Brain microvascular endothelial cell (primary cell): ENCODE measurements at regions not wholly inside any gene's neighbourhood (a gene's known extent, or its start where the extent isn't known, plus 50 kb on each side); places are given as distances from the start of the nearest gene placed in this dataset.

Source experiments
- DNase-seq: peaks from one replicate; pipeline ENCODE4 v3.0.0-alpha.2; 2020
- H3K27ac ChIP-seq: fragments of 250-450 bp; sonication (Bioruptor Pico); 2 replicates; pipeline ENCODE4 v1.5.1; 2020; ENCODE audit warnings: mild to moderate bottlenecking, moderate library complexity
- H3K27me3 ChIP-seq: fragments of 250-450 bp; sonication (Bioruptor Pico); replicated peaks from 2 replicates; pipeline ENCODE4 v1.5.1; 2020; ENCODE audit warnings: mild to moderate bottlenecking
- H3K36me3 ChIP-seq: fragments of 250-450 bp; sonication (Bioruptor Pico); replicated peaks from 2 replicates; pipeline ENCODE4 v1.5.1; 2020; ENCODE audit warnings: mild to moderate bottlenecking
- H3K4me3 ChIP-seq: 2 replicates; pipeline ENCODE4 v1.5.1; 2011; ENCODE audit warnings: low read depth, mild to moderate bottlenecking, control low read depth, low read length, moderate library complexity
- in situ Hi-C: cut with HindIII; loops from 2 replicates; pipeline ENCODE4 v1.10.0; 2017; ENCODE audit warnings: low sequenced_read_pairs, low pct_ligation_motif_present
- TF ChIP-seq, protein P1 (sequence below): IDR thresholded peaks from 2 replicates; pipeline ENCODE4 v1.5.1; 2011; ENCODE audit warnings: low read depth, mild to moderate bottlenecking, moderate library complexity, low read length, control low read depth, inconsistent platforms; ENCODE audit errors: missing control alignments

DNA sequence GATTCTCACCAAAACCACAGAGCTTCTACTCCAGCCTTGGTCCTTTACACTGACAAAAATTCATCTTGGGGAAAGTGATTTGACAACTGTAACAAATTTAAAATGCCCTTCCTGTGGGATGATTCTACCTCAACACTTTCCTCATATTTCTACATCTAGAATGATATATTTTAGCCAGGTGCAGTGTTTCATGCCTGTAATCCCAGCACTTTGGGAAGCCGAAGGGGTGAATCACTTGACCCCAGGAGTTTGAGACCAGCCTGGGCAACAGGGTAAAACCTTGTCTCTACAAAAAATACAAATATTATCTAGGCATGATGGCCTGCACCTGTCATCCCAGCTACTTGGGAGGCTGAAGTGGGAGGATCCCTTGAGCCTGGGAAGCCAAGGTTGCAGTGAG lies 408.6 kb downstream of the CDH7 start:
- Histone ChIP-seq H3K27me3 (no peaks in the 10 kb centered on the region), H3K36me3 (no peaks in the 10 kb centered on the region), H3K4me3 (no peak overlapping the region), H3K27ac (no peak overlapping the region)
- DNase-seq, result no peak
- in situ Hi-C loops, result no loop called here
- TF ChIP-seq, protein P1, sequence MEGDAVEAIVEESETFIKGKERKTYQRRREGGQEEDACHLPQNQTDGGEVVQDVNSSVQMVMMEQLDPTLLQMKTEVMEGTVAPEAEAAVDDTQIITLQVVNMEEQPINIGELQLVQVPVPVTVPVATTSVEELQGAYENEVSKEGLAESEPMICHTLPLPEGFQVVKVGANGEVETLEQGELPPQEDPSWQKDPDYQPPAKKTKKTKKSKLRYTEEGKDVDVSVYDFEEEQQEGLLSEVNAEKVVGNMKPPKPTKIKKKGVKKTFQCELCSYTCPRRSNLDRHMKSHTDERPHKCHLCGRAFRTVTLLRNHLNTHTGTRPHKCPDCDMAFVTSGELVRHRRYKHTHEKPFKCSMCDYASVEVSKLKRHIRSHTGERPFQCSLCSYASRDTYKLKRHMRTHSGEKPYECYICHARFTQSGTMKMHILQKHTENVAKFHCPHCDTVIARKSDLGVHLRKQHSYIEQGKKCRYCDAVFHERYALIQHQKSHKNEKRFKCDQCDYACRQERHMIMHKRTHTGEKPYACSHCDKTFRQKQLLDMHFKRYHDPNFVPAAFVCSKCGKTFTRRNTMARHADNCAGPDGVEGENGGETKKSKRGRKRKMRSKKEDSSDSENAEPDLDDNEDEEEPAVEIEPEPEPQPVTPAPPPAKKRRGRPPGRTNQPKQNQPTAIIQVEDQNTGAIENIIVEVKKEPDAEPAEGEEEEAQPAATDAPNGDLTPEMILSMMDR, result no peak

DNA sequence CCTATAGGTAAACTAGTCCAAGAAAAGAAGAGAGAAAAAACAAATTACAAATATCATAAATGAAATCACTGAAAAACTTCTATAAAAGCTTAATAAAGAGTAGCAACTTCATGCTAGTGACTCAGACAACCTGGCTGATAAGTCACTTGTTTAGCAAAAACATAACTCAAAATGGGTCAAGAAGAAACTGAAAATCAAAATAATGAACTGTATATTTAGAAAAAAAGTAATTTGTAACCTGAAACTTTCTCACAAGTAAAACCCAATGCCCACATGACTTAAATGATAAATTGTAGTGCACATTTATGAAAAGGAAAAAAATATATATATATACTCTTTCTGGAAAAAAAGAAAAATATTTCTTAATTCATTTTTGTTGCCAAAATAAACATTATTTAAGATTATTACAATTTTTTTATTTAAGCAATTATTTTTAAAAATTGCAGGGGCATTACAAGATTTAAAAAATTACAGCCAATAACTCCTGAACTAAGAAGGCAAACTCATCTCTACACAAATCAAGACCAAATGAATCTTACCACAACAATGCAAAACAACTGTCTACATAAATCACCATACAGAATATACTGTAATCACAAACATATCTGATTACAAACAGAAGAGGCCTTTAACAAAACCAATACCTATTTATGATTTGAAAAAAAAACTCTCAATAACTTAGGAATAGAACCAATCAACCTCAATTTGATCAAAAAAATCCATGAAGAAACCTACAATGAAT lies 406.3 kb downstream of the CDH7 start:
- no peaks in the 10 kb centered on the region for H3K36me3 ChIP-seq
- H3K4me3 ChIP-seq, result no peak overlapping the region
- in situ Hi-C loops, result no loop called here
- DNase-seq, result no peak
- TF ChIP-seq, protein P1, result no peak
- H3K27me3 ChIP-seq, result no peaks in the 10 kb centered on the region
- no peak overlapping the region for H3K27ac ChIP-seq

DNA sequence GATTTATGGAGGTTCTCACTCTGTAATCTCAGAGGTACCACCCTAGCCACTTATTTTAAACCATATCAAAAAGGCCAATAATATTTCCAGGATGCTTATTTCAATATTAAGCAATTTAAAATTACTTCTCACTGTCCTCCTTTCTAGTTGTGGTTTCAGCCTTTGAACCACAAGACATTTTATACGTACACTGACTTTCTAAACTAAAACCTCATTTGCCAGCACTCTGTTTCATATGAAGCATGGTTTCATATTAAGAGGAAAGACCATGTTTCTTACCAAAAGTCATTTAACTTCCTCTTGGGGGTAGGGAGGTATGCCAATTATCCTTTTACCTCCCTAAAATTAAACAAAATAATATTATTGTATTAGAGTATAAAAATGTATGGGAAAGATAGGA lies 399.8 kb downstream of the CDH7 start:
- DNase-seq, result no peak

DNA sequence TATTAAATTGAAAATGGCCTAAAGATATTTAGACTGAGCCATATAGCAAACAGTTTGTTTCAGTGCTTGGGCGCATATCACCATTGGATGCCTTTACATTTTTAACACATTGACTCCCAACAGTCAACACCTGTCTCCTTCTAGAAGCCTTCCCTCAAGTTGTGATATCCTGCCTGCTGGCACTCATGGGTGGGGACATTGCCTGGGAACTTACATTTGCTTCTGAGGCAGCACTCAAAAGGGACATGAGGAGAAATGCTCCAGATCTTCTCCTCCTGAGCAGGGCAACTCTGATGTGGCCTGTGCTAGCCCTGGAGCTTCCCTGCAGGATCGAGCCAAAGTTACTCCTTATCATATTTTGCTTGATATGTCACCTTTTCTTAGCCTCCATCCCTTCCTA lies 392.2 kb downstream of the CDH7 start:
- in situ Hi-C loops, result no loop called here
- H3K36me3 ChIP-seq, result no peaks in the 10 kb centered on the region
- no peaks in the 10 kb centered on the region for H3K27me3 ChIP-seq
- no peak for DNase-seq
- H3K4me3 ChIP-seq, result no peak overlapping the region
- H3K27ac ChIP-seq, result no peak overlapping the region
- TF ChIP-seq, protein P1, result no peak

More for the DNA sequence above, 399.8 kb downstream of the CDH7 start:
- Histone ChIP-seq H3K27ac (no peak overlapping the region), H3K27me3 (no peaks in the 10 kb centered on the region), H3K36me3 (no peaks in the 10 kb centered on the region), H3K4me3 (no peak overlapping the region)
- in situ Hi-C loops, result no loop called here
- TF ChIP-seq, protein P1, result no peak

DNA sequence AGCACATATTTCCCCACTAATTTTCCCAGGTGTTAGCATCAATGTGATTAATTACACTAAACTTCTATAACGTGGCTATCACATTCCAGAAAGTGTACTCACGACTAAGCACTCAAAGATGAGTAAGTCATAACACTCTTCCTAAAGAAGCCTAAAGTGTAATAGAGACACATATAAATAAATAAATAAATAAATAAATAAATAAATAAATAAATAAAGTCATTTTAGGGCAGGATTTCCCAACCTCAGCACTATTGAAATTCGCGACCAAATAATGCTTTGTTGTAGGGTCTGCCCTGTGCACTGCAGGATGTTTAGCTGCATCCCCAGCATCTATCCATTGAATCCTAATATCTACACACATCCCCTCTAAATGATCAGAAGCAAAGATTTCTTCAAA lies 390.9 kb downstream of the CDH7 start:
- DNase-seq, result no peak
- Histone ChIP-seq H3K27me3 (no peaks in the 10 kb centered on the region), H3K4me3 (no peak overlapping the region), H3K36me3 (no peaks in the 10 kb centered on the region), H3K27ac (no peak overlapping the region)
- TF ChIP-seq, protein P1, result no peak
- in situ Hi-C loops, result no loop called here

DNA sequence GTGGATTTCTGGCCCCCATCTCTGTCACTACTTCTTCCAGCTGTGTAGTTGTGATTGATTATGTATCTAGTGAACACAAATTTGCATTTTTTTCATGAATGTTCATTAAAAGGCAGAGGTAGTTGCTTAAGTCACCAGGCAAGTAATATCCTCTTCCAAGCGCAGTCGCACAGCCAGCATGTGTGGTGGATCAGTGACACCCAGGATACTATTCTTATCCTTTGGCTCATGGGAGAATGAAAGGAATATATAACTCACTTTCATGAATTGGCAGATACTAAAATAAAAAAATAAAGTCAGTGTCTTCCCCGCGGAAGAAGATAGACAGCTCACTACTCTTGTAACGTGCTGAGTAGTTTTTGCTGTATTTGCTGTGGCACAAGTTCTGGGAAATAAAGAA lies 387.8 kb downstream of the CDH7 start:
- no peak for DNase-seq
- Histone ChIP-seq H3K27ac (no peak overlapping the region), H3K4me3 (no peak overlapping the region), H3K36me3 (no peaks in the 10 kb centered on the region), H3K27me3 (no peaks in the 10 kb centered on the region)
- TF ChIP-seq, protein P1, result no peak
- in situ Hi-C loops, result no loop called here
